ENCODE measurements at regions not wholly inside any gene's neighbourhood (a gene's known extent, or its start where the extent isn't known, plus 50 kb on each side); places are given as distances from the start of the nearest gene placed in this dataset.

DNA sequence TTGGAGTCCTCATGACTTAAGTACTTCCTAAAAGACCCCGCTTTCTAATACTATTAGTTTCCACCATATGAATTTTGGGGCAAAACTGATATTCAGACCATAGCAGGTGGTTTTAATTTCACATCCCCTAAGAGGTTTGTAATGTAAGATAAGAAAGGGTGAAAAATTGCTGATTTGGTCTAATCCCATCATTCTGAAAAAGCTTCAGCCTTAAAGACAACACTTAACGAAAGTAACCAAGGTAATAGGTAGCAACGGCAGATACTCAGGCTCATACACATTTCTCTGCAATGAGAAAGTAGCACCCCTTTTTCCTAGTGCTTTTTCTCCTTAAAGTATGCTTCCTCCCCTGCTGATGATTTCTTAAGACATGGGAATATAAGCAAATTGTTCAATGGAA lies 376.9 kb upstream of the LYPLAL1 start:
- TF ChIP-seq POLR2A (IDR thresholded peaks at IDR 0.05) (no peak), EP300 (IDR thresholded peaks at IDR 0.05) (no peak)

Measured in upper lobe of left lung (tissue), 4 donors.